ENCODE measurements at regions not wholly inside any gene's neighbourhood (a gene's known extent, or its start where the extent isn't known, plus 50 kb on each side); places are given as distances from the start of the nearest gene placed in this dataset.
"Not testable (repeated sequence)": the region's sequence is repeated elsewhere in the genome, so short reads cannot be mapped to it uniquely, and the experiment has no call there.

DNA sequence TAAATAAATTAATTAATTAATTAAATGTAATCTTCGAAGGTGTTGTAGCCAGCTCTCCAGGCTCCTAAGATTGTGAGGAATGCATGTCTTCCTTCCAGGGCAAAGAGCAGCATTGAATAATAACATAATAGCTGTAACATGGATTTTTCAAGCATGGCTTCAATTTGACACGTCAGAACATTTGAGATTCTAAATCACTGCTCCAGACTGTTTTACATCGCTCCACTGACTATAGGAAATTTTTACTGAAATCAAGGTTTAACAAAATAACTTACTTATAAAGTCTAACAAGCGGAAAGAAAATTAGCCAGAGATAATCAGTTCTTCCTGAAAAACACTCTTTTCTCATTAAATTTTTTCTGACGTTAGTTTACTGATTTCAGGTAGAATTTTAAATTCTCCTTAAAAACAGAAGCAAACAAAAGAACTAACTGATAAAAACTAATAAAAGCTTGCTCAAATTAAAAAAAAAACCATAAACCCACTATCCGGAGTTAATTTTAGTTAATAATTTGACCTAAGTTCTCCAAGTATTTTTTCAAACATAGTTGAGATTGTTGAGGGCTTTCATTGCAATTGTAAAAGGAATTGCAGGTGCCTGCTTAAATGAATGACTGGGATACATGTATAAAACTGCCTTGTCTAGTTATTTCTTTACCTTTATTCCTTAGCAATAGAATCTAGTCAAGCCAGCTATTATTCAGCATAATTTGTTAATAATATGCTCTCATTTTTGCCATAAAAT, 51.2 kb upstream of the SGCE start:
- H2BK12ac ChIP-seq (ENCODE audit: low read length in 2 of 2): no peak overlapping the region
- peaks cover 10% of the 10 kb centered on the region for H3K4me1 ChIP-seq (ENCODE audit: control insufficient read depth, insufficient read depth, low read depth, low read length)
- H2AFZ ChIP-seq (ENCODE audit: low read depth, low read length): no peak overlapping the region
- no peak for DNase-seq
- no peak overlapping the region for H3K4me3 ChIP-seq (ENCODE audit: insufficient read depth in 1 of 2, low read depth in 1 of 2, low read length in 2 of 2)
- no peak overlapping the region for H4K8ac ChIP-seq (ENCODE audit: low read length)
- no peak overlapping the region for H2BK120ac ChIP-seq (ENCODE audit: low read depth, low read length)
- H3K18ac ChIP-seq (ENCODE audit: low read depth in 1 of 2, low read length in 2 of 2): no peak overlapping the region
- H2BK5ac ChIP-seq (ENCODE audit: low read depth, low read length, poor library complexity, severe bottlenecking): no peak overlapping the region
- H3K36me3 ChIP-seq (ENCODE audit: control insufficient read depth in 1 of 2, insufficient read depth in 2 of 2, low read depth in 1 of 2, low read length in 2 of 2): no peaks in the 10 kb centered on the region
- H3K23ac ChIP-seq (ENCODE audit: low read length in 2 of 2): no peak overlapping the region
- H3K27me3 ChIP-seq (ENCODE audit: control insufficient read depth in 1 of 2, insufficient read depth in 1 of 2, low read length in 2 of 2): no peaks in the 10 kb centered on the region
- no peak overlapping the region for H4K91ac ChIP-seq (ENCODE audit: low read length)
- no peak overlapping the region for H3K4me2 ChIP-seq (ENCODE audit: low read length, poor library complexity, severe bottlenecking)
- no peak overlapping the region for H3K14ac ChIP-seq (ENCODE audit: low read length in 2 of 2)
- WGBS: 97% methylated on average over 4 of the region's 6 CpGs
- peak overlapping the region; percentile 52 for H3K27ac ChIP-seq (ENCODE audit: low read length, poor library complexity, severe bottlenecking)
- peaks cover 1% of the 10 kb centered on the region for H3K79me1 ChIP-seq (replicated peaks; ENCODE audit: low read length, poor library complexity, severe bottlenecking)
- no peaks in the 10 kb centered on the region for H3K9me3 ChIP-seq (ENCODE audit: control insufficient read depth, low read length)
- H3K4ac ChIP-seq (ENCODE audit: low read depth in 1 of 2, low read length in 2 of 2): no peak overlapping the region
- no peak overlapping the region for H3K9ac ChIP-seq (ENCODE audit: low read length)
- H2BK15ac ChIP-seq (ENCODE audit: low read depth, poor library complexity, severe bottlenecking): no peak overlapping the region
- H2AK5ac ChIP-seq (ENCODE audit: low read length, severe bottlenecking): no peak overlapping the region

DNA sequence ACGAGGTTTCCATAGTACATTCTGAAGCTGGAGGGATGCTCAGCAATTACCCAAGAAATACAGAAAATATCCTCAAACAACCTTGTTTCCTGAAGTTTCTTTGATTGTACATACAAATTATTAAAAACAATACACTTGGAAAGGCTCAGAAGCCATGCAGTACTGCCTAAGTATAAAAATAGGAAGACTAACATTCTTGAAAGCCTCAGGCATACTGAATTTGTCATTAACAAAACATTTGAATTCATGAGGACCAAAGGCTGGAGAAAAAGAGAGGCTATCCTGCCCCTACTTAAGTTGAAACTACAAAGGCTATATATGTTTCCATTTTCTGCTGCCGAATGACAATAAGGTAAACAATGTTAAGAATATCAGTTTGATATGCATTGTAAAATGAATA, 54.3 kb upstream of the SGCE start:
- Histone ChIP-seq H3K18ac (ENCODE audit: low read depth in 1 of 2, low read length in 2 of 2) (no peak overlapping the region), H4K91ac (ENCODE audit: low read length) (no peak overlapping the region), H2AK5ac (ENCODE audit: low read length, severe bottlenecking) (no peak overlapping the region), H3K79me1 (replicated peaks; ENCODE audit: low read length, poor library complexity, severe bottlenecking) (no peaks in the 10 kb centered on the region), H3K9ac (ENCODE audit: low read length) (no peak overlapping the region), H2BK120ac (ENCODE audit: low read depth, low read length) (no peak overlapping the region), H2BK12ac (ENCODE audit: low read length in 2 of 2) (no peak overlapping the region), H2AFZ (ENCODE audit: low read depth, low read length) (no peak overlapping the region), H3K9me3 (ENCODE audit: control insufficient read depth, low read length) (no peaks in the 10 kb centered on the region), H2BK5ac (ENCODE audit: low read depth, low read length, poor library complexity, severe bottlenecking) (no peak overlapping the region), H3K4me1 (ENCODE audit: control insufficient read depth, insufficient read depth, low read depth, low read length) (peaks cover 5% of the 10 kb centered on the region), H3K27me3 (ENCODE audit: control insufficient read depth in 1 of 2, insufficient read depth in 1 of 2, low read length in 2 of 2) (no peaks in the 10 kb centered on the region), H3K36me3 (ENCODE audit: control insufficient read depth in 1 of 2, insufficient read depth in 2 of 2, low read depth in 1 of 2, low read length in 2 of 2) (no peaks in the 10 kb centered on the region), H3K4me2 (ENCODE audit: low read length, poor library complexity, severe bottlenecking) (no peak overlapping the region), H4K8ac (ENCODE audit: low read length) (no peak overlapping the region), H3K23ac (ENCODE audit: low read length in 2 of 2) (no peak overlapping the region), H3K14ac (ENCODE audit: low read length in 2 of 2) (no peak overlapping the region), H3K27ac (ENCODE audit: low read length, poor library complexity, severe bottlenecking) (no peak overlapping the region), H3K4ac (ENCODE audit: low read depth in 1 of 2, low read length in 2 of 2) (no peak overlapping the region), H3K4me3 (ENCODE audit: insufficient read depth in 1 of 2, low read depth in 1 of 2, low read length in 2 of 2) (no peak overlapping the region), H2BK15ac (ENCODE audit: low read depth, poor library complexity, severe bottlenecking) (no peak overlapping the region)
- no peak for DNase-seq
- WGBS: 71% methylated on average over 1 of the region's 2 CpGs

DNA sequence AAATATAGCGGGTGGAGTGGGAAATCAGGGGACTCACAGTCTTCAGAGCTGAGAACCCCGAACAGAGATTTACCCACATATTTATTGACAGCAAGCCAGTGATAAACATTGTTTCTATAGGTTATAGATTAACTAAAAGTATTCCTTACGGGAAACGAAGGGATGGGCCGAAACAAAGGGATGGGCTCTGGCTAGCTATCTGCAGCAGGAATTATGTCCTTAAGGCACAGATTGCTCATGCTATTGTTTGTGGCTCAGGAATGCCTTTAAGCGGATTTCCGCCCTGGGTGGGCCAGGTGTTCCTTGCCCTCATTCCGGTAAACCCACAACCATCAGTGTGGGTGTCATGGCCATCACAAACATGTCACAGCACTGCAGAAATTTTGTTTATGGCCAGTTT, 66.4 kb upstream of the SGCE start:
- H3K9ac ChIP-seq (ENCODE audit: low read length); H4K91ac ChIP-seq (ENCODE audit: low read length); H3K18ac ChIP-seq (ENCODE audit: low read depth in 1 of 2, low read length in 2 of 2); H2BK120ac ChIP-seq (ENCODE audit: low read depth, low read length); H3K4ac ChIP-seq (ENCODE audit: low read depth in 1 of 2, low read length in 2 of 2); H2BK12ac ChIP-seq (ENCODE audit: low read length in 2 of 2); H3K27me3 ChIP-seq (ENCODE audit: control insufficient read depth in 1 of 2, insufficient read depth in 1 of 2, low read length in 2 of 2); H3K79me1 ChIP-seq (replicated peaks; ENCODE audit: low read length, poor library complexity, severe bottlenecking); H3K14ac ChIP-seq (ENCODE audit: low read length in 2 of 2); H2BK5ac ChIP-seq (ENCODE audit: low read depth, low read length, poor library complexity, severe bottlenecking); H2BK15ac ChIP-seq (ENCODE audit: low read depth, poor library complexity, severe bottlenecking); H3K4me1 ChIP-seq (ENCODE audit: control insufficient read depth, insufficient read depth, low read depth, low read length); H3K36me3 ChIP-seq (ENCODE audit: control insufficient read depth in 1 of 2, insufficient read depth in 2 of 2, low read depth in 1 of 2, low read length in 2 of 2); H4K8ac ChIP-seq (ENCODE audit: low read length); H3K23ac ChIP-seq (ENCODE audit: low read length in 2 of 2); H2AK5ac ChIP-seq (ENCODE audit: low read length, severe bottlenecking); H2AFZ ChIP-seq (ENCODE audit: low read depth, low read length); H3K9me3 ChIP-seq (ENCODE audit: control insufficient read depth, low read length); H3K4me3 ChIP-seq (ENCODE audit: insufficient read depth in 1 of 2, low read depth in 1 of 2, low read length in 2 of 2); H3K27ac ChIP-seq (ENCODE audit: low read length, poor library complexity, severe bottlenecking); DNase-seq; H3K4me2 ChIP-seq (ENCODE audit: low read length, poor library complexity, severe bottlenecking): not testable (repeated sequence)
- over 99% methylated on average over 6 of the region's 8 CpGs for WGBS

DNA sequence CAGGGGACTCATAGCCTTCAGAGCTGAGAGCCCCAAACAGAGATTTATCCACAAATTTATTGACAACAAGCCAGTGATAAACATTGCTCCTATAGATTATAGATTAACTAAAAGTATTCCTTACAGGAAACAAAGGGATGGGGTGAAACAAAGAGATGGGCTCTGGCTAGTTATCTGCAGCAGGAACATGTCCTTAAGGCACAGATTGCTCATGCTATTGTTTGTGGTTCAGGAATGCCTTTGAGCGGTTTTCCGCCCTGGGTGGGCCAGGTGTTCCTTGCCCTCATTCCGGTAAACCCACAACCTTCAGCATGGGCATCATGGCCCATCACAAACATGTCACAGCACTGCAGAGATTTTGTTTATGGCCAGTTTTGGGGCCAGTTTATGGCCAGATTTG, 73.0 kb upstream of the SGCE start:
- not testable (repeated sequence) for H3K23ac ChIP-seq (ENCODE audit: low read length in 2 of 2); H2AK5ac ChIP-seq (ENCODE audit: low read length, severe bottlenecking); DNase-seq; H3K4me1 ChIP-seq (ENCODE audit: control insufficient read depth, insufficient read depth, low read depth, low read length); H2BK12ac ChIP-seq (ENCODE audit: low read length in 2 of 2); H3K9ac ChIP-seq (ENCODE audit: low read length); H2BK120ac ChIP-seq (ENCODE audit: low read depth, low read length); H3K4me2 ChIP-seq (ENCODE audit: low read length, poor library complexity, severe bottlenecking); H3K27me3 ChIP-seq (ENCODE audit: control insufficient read depth in 1 of 2, insufficient read depth in 1 of 2, low read length in 2 of 2); H3K27ac ChIP-seq (ENCODE audit: low read length, poor library complexity, severe bottlenecking); H4K8ac ChIP-seq (ENCODE audit: low read length); H2BK15ac ChIP-seq (ENCODE audit: low read depth, poor library complexity, severe bottlenecking); H3K79me1 ChIP-seq (replicated peaks; ENCODE audit: low read length, poor library complexity, severe bottlenecking); H2AFZ ChIP-seq (ENCODE audit: low read depth, low read length); H3K18ac ChIP-seq (ENCODE audit: low read depth in 1 of 2, low read length in 2 of 2); H2BK5ac ChIP-seq (ENCODE audit: low read depth, low read length, poor library complexity, severe bottlenecking); H3K14ac ChIP-seq (ENCODE audit: low read length in 2 of 2); H3K36me3 ChIP-seq (ENCODE audit: control insufficient read depth in 1 of 2, insufficient read depth in 2 of 2, low read depth in 1 of 2, low read length in 2 of 2); H4K91ac ChIP-seq (ENCODE audit: low read length); H3K4me3 ChIP-seq (ENCODE audit: insufficient read depth in 1 of 2, low read depth in 1 of 2, low read length in 2 of 2); H3K4ac ChIP-seq (ENCODE audit: low read depth in 1 of 2, low read length in 2 of 2)
- peaks cover 20% of the 10 kb centered on the region for H3K9me3 ChIP-seq (ENCODE audit: control insufficient read depth, low read length)
- WGBS: 96% methylated on average over 2 of the region's 3 CpGs

All from mesenchymal stem cell (in vitro differentiated cells and primary cell).